Neural cell (in vitro differentiated cells): ENCODE measurements at regions not wholly inside any gene's neighbourhood (a gene's known extent, or its start where the extent isn't known, plus 50 kb on each side); places are given as distances from the start of the nearest gene placed in this dataset.

Source experiments
- H2AFZ ChIP-seq: fragments of 200-600, 300-800 bp; sonication (generic), shearing (Covaris generic); 2 replicates; pipeline ENCODE4 v1.6.0; 2014; ENCODE audit warnings: low read depth, mild to moderate bottlenecking, antibody characterized with exemption, low read length, moderate library complexity
- H3F3A ChIP-seq: fragments of 200-600 bp; shearing (Covaris generic); 2 replicates; pipeline ENCODE4 v1.6.1; 2016; ENCODE audit warnings: mild to moderate bottlenecking, moderate library complexity, mixed read lengths, antibody characterized with exemption, low read length; ENCODE audit not compliant: insufficient read depth, poor library complexity, severe bottlenecking
- H3K27ac ChIP-seq: fragments of 200-600, 300-800 bp; sonication (generic), shearing (Covaris generic); 2 replicates; pipeline ENCODE4 v1.5.1; 2014; ENCODE audit warnings: mild to moderate bottlenecking, low read length, moderate library complexity
- H3K27me3 ChIP-seq: fragments of 300-800, 200-600 bp; sonication (generic), shearing (Covaris generic); 2 replicates; pipeline ENCODE4 v1.6.0; 2014; ENCODE audit warnings: mild to moderate bottlenecking, low read depth, low read length, moderate library complexity; ENCODE audit not compliant: insufficient read depth
- H3K36me3 ChIP-seq: fragments of 300-800, 200-600 bp; sonication (generic), shearing (Covaris generic); 2 replicates; pipeline ENCODE4 v1.5.1; 2014; ENCODE audit warnings: mild to moderate bottlenecking, antibody characterized with exemption, low read length, moderate library complexity; ENCODE audit not compliant: insufficient read depth
- H3K4me2 ChIP-seq: fragments of 300-800, 200-600 bp; sonication (generic), shearing (Covaris generic); 2 replicates; pipeline ENCODE4 v1.6.0; 2014; ENCODE audit warnings: mild to moderate bottlenecking, low read length
- H3K4me3 ChIP-seq: fragments of 300-800, 200-600 bp; sonication (generic), shearing (Covaris generic); 2 replicates; pipeline ENCODE4 v1.5.1; 2014; ENCODE audit warnings: mild to moderate bottlenecking, low read length, moderate library complexity
- H3K79me2 ChIP-seq: fragments of 200-600 bp; shearing (Covaris generic); replicated peaks from 2 replicates; pipeline ENCODE4 v1.6.0; 2014; ENCODE audit warnings: mild to moderate bottlenecking, low read length, moderate library complexity; ENCODE audit not compliant: insufficient read depth
- H3K9ac ChIP-seq: fragments of 300-800, 200-600 bp; sonication (generic), shearing (Covaris generic); 2 replicates; pipeline ENCODE4 v1.6.1; 2016; ENCODE audit warnings: mild to moderate bottlenecking, low read length, mixed read lengths
- H3K9me2 ChIP-seq: fragments of 200-600 bp; shearing (Covaris generic); 2 replicates; pipeline ENCODE4 v1.6.1; 2016; ENCODE audit warnings: mild to moderate bottlenecking, low read length, mixed read lengths; ENCODE audit not compliant: insufficient read depth
- H3K9me3 ChIP-seq: fragments of 200-600, 300-800 bp; sonication (generic), shearing (Covaris generic); 2 replicates; pipeline ENCODE4 v1.6.1; 2016; ENCODE audit warnings: mild to moderate bottlenecking, mixed run types, low read length, moderate library complexity, mixed read lengths
- H4K20me1 ChIP-seq: fragments of 200-600 bp; shearing (Covaris generic); 2 replicates; pipeline ENCODE4 v1.6.1; 2016; ENCODE audit warnings: mild to moderate bottlenecking, mixed run types; ENCODE audit not compliant: insufficient read depth
- CTCF ChIP-seq: fragments of 450-650 bp; IDR thresholded peaks from 2 replicates; pipeline ENCODE4 v1.5.1; 2014; ENCODE audit warnings: antibody characterized with exemption, mild to moderate bottlenecking, moderate library complexity; ENCODE audit not compliant: poor library complexity, severe bottlenecking
- EP300 ChIP-seq: fragments of 450-650 bp; conservative IDR thresholded peaks from 2 replicates; pipeline ENCODE4 v1.6.1; 2014; ENCODE audit warnings: antibody characterized with exemption, mild to moderate bottlenecking, moderate library complexity; ENCODE audit not compliant: poor library complexity, severe bottlenecking
- EZH2 ChIP-seq: fragments of 200-600, 300-800 bp; shearing (Covaris generic), sonication (generic); IDR thresholded peaks from 2 replicates; pipeline ENCODE4 v1.6.1; 2014; ENCODE audit warnings: antibody characterized with exemption, low read length, borderline replicate concordance, mild to moderate bottlenecking; ENCODE audit not compliant: insufficient read depth, poor library complexity, severe bottlenecking
- MXI1 ChIP-seq: fragments of 450-650 bp; conservative IDR thresholded peaks from 2 replicates; pipeline ENCODE4 v1.6.1; 2014; ENCODE audit warnings: antibody characterized with exemption, mild to moderate bottlenecking; ENCODE audit not compliant: poor library complexity, severe bottlenecking
- POLR2AphosphoS5 ChIP-seq: IDR thresholded peaks from 2 replicates; pipeline ENCODE4 v1.6.1; 2012
- RAD21 ChIP-seq: fragments of 450-650 bp; conservative IDR thresholded peaks from 2 replicates; pipeline ENCODE4 v1.6.1; 2014; ENCODE audit warnings: antibody characterized with exemption, mild to moderate bottlenecking, moderate library complexity
- REST ChIP-seq: IDR thresholded peaks from 2 replicates; pipeline ENCODE4 v1.6.1; 2012; ENCODE audit warnings: borderline replicate concordance
- SMC3 ChIP-seq: fragments of 450-650 bp; conservative IDR thresholded peaks from 2 replicates; pipeline ENCODE4 v1.6.1; 2014; ENCODE audit warnings: antibody characterized with exemption, mild to moderate bottlenecking, moderate library complexity; ENCODE audit not compliant: poor library complexity
- TAF1 ChIP-seq: IDR thresholded peaks from 2 replicates; pipeline ENCODE4 v1.6.1; 2012; ENCODE audit warnings: low read depth

- no peak overlapping the region for H3K4me2 ChIP-seq
- H3K4me3 ChIP-seq, result no peak overlapping the region
- H3K36me3 ChIP-seq, result no peaks in the 10 kb centered on the region
- H3K9ac ChIP-seq, result no peak overlapping the region
- H3K27ac ChIP-seq, result no peak overlapping the region
- H3K9me3 ChIP-seq, result no peaks in the 10 kb centered on the region
- no peaks in the 10 kb centered on the region for H3F3A ChIP-seq
- H3K9me2 ChIP-seq, result no peaks in the 10 kb centered on the region
- no peak overlapping the region for H2AFZ ChIP-seq
- H4K20me1 ChIP-seq, result no peaks in the 10 kb centered on the region
- no peaks in the 10 kb centered on the region for H3K27me3 ChIP-seq
- TF ChIP-seq CTCF (no peak), MXI1 (no peak), EZH2 (no peak), SMC3 (no peak), TAF1 (no peak), POLR2AphosphoS5 (no peak), RAD21 (no peak), REST (no peak), EP300 (no peak)
- H3K79me2 ChIP-seq, result no peaks in the 10 kb centered on the region
Observed at GRCh38 chr17:68778726-68779125, 176.5 kb downstream of the ABCA8 start.

- Histone ChIP-seq H3K9ac (no peak overlapping the region), H3K4me3 (no peak overlapping the region), H3K4me2 (no peak overlapping the region), H3K9me3 (no peaks in the 10 kb centered on the region), H3K27ac (no peak overlapping the region), H4K20me1 (no peaks in the 10 kb centered on the region), H2AFZ (no peak overlapping the region), H3K36me3 (no peaks in the 10 kb centered on the region), H3K27me3 (no peaks in the 10 kb centered on the region), H3K9me2 (no peaks in the 10 kb centered on the region), H3K79me2 (no peaks in the 10 kb centered on the region), H3F3A (no peaks in the 10 kb centered on the region)
- no peak for TF ChIP-seq RAD21
- no peak for TF ChIP-seq POLR2AphosphoS5
- no peak for TF ChIP-seq SMC3
- no peak for TF ChIP-seq MXI1
- no peak for TF ChIP-seq TAF1
- TF ChIP-seq EP300, result no peak
- TF ChIP-seq REST, result no peak
- TF ChIP-seq CTCF, result no peak
- no peak for TF ChIP-seq EZH2
Observed at GRCh38 chr17:68777856-68778694, 176.9 kb upstream of the FAM20A start.
